ENCODE measurements at regions not wholly inside any gene's neighbourhood (a gene's known extent, or its start where the extent isn't known, plus 50 kb on each side); places are given as distances from the start of the nearest gene placed in this dataset.

DNA sequence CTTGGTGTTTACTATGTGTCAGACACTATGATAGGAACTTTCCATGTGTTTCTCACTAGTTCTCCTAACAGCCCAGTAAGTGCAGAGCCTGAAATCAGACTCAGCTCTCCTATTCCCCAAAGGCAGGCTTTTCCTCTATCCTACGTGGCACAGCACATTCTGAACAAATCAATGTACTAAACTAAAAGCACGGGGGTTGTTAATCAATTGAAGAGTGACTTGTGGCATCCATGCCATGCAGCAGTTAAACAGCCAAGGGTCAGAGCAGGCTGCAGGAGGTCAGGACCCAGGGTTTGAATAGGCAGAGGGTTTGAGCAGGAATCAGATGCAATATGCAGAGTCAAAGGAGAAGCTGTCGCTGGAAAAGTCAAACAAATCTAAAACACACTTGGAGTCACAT, 289.7 kb upstream of the LDB2 start:
- H4K20me1 ChIP-seq (replicated peaks; ENCODE audit: insufficient read depth), result no peaks in the 10 kb centered on the region
- H3K4me3 ChIP-seq, result no peak overlapping the region
- H3K36me3 Mint-ChIP-seq (ENCODE audit: low read depth), result peaks cover 9% of the 10 kb centered on the region
- H2AFZ ChIP-seq, result peak overlapping the region; percentile 58; the same call in 1 of the 2 replicates
- no peak; the same call in 2 of the 3 replicates for ATAC-seq
- TF ChIP-seq POLR2AphosphoS5 (IDR thresholded peaks at IDR 0.05; ENCODE audit: low read depth), result no peak
- TF ChIP-seq JUNB (IDR thresholded peaks at IDR 0.05; ENCODE audit: unreplicated experiment), result no peak
- no peak for TF ChIP-seq EZH2phosphoT487 (IDR thresholded peaks at IDR 0.05; ENCODE audit: unreplicated experiment)
- TF ChIP-seq EZH2 (IDR thresholded peaks at IDR 0.05; ENCODE audit: low read depth, unreplicated experiment), result no peak
- no peak for TF ChIP-seq ZNF114 (CRISPR knock-in tag; IDR thresholded peaks at IDR 0.05)
- H3K27ac Mint-ChIP-seq, result no peak overlapping the region
- peaks cover 2% of the 10 kb centered on the region for H3K27me3 Mint-ChIP-seq (ENCODE audit: insufficient read depth, low read depth, poor library complexity)
- H3K4me1 ChIP-seq (ENCODE audit: insufficient read depth), result peaks cover 22% of the 10 kb centered on the region
- H3K9me2 ChIP-seq (ENCODE audit: insufficient read depth), result no peaks in the 10 kb centered on the region; the same call in 1 of the 2 replicates
- no peaks in the 10 kb centered on the region for H3K36me3 ChIP-seq (ENCODE audit: insufficient read depth)
- no peak for DNase-seq (ENCODE audit: low spot score)
- H3K4me1 Mint-ChIP-seq, result peaks cover 22% of the 10 kb centered on the region
- H3K4me2 ChIP-seq, result no peak overlapping the region
- H3K9me3 Mint-ChIP-seq, result peaks cover 16% of the 10 kb centered on the region; the same call in 2 of the 3 replicates
- H3K27me3 ChIP-seq (ENCODE audit: insufficient read depth), result no peaks in the 10 kb centered on the region
- H3K79me2 ChIP-seq (replicated peaks; ENCODE audit: insufficient read depth), result no peaks in the 10 kb centered on the region
- H3K27ac ChIP-seq (ENCODE audit: low read depth), result no peak overlapping the region
- H3K4me3 Mint-ChIP-seq, result no peak overlapping the region
- H3F3A ChIP-seq (replicated peaks; ENCODE audit: low read depth), result no peaks in the 10 kb centered on the region

DNA sequence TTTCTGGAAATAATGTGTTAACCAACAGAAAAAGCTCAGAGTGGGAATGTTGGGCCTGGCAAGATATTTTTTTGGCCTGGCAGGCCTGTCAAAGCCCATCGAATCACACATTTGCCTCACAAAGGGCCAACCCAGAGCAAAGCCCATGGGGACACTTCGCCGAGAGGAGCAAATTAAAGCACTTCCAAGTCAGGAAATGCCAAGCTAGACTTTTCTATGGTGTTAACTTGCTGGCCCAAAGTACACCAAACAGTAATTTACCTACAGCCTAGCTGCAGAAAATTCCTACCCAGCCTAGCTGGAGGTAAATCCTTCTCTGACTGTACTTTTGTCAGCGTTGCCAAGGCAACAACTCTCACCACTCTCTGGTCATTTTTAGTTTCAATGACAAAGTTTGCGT, 288.6 kb upstream of the LDB2 start:
- peaks cover 9% of the 10 kb centered on the region for H3K36me3 Mint-ChIP-seq (ENCODE audit: low read depth)
- Histone ChIP-seq H3K9me2 (ENCODE audit: insufficient read depth) (no peaks in the 10 kb centered on the region; the same call in 1 of the 2 replicates), H4K20me1 (replicated peaks; ENCODE audit: insufficient read depth) (no peaks in the 10 kb centered on the region), H3K36me3 (ENCODE audit: insufficient read depth) (no peaks in the 10 kb centered on the region), H3K79me2 (replicated peaks; ENCODE audit: insufficient read depth) (no peaks in the 10 kb centered on the region), H3K4me3 (no peak overlapping the region), H3K27me3 (ENCODE audit: insufficient read depth) (no peaks in the 10 kb centered on the region), H3K27ac (ENCODE audit: low read depth) (no peak overlapping the region; the same call in 1 of the 2 replicates), H3F3A (replicated peaks; ENCODE audit: low read depth) (no peaks in the 10 kb centered on the region), H3K4me1 (ENCODE audit: insufficient read depth) (peaks cover 22% of the 10 kb centered on the region), H2AFZ (peak overlapping the region; percentile 74; the same call in 1 of the 2 replicates), H3K4me2 (peak overlapping the region; percentile 55)
- H3K9me3 Mint-ChIP-seq, result peaks cover 14% of the 10 kb centered on the region; the same call in 2 of the 3 replicates
- ATAC-seq (no peak), DNase-seq (ENCODE audit: low spot score) (peak; percentile 26)
- no peak overlapping the region for H3K4me3 Mint-ChIP-seq
- H3K4me1 Mint-ChIP-seq, result peaks cover 22% of the 10 kb centered on the region
- TF ChIP-seq, protein P1, sequence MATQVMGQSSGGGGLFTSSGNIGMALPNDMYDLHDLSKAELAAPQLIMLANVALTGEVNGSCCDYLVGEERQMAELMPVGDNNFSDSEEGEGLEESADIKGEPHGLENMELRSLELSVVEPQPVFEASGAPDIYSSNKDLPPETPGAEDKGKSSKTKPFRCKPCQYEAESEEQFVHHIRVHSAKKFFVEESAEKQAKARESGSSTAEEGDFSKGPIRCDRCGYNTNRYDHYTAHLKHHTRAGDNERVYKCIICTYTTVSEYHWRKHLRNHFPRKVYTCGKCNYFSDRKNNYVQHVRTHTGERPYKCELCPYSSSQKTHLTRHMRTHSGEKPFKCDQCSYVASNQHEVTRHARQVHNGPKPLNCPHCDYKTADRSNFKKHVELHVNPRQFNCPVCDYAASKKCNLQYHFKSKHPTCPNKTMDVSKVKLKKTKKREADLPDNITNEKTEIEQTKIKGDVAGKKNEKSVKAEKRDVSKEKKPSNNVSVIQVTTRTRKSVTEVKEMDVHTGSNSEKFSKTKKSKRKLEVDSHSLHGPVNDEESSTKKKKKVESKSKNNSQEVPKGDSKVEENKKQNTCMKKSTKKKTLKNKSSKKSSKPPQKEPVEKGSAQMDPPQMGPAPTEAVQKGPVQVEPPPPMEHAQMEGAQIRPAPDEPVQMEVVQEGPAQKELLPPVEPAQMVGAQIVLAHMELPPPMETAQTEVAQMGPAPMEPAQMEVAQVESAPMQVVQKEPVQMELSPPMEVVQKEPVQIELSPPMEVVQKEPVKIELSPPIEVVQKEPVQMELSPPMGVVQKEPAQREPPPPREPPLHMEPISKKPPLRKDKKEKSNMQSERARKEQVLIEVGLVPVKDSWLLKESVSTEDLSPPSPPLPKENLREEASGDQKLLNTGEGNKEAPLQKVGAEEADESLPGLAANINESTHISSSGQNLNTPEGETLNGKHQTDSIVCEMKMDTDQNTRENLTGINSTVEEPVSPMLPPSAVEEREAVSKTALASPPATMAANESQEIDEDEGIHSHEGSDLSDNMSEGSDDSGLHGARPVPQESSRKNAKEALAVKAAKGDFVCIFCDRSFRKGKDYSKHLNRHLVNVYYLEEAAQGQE (IDR thresholded peaks at IDR 0.05; ENCODE audit: unreplicated experiment), result no peak
- no peak for TF ChIP-seq STAT1 (IDR thresholded peaks at IDR 0.05; ENCODE audit: unreplicated experiment)
- no peak for TF ChIP-seq CREB1 (CRISPR knock-in tag; IDR thresholded peaks at IDR 0.05; ENCODE audit: low read depth)
- no peak for TF ChIP-seq POLR2AphosphoS5 (IDR thresholded peaks at IDR 0.05; ENCODE audit: low read depth)
- TF ChIP-seq, protein P2, sequence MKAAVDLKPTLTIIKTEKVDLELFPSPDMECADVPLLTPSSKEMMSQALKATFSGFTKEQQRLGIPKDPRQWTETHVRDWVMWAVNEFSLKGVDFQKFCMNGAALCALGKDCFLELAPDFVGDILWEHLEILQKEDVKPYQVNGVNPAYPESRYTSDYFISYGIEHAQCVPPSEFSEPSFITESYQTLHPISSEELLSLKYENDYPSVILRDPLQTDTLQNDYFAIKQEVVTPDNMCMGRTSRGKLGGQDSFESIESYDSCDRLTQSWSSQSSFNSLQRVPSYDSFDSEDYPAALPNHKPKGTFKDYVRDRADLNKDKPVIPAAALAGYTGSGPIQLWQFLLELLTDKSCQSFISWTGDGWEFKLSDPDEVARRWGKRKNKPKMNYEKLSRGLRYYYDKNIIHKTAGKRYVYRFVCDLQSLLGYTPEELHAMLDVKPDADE (IDR thresholded peaks at IDR 0.05), result no peak
- TF ChIP-seq JUNB (IDR thresholded peaks at IDR 0.05; ENCODE audit: unreplicated experiment), result no peak
- no peak for TF ChIP-seq ZNF331 (CRISPR knock-in tag; IDR thresholded peaks at IDR 0.05; ENCODE audit: low read depth)
- no peak for TF ChIP-seq EZH2 (IDR thresholded peaks at IDR 0.05; ENCODE audit: low read depth, unreplicated experiment)
- no peak for TF ChIP-seq NANOG (IDR thresholded peaks at IDR 0.05; ENCODE audit: borderline replicate concordance)
- no peak for TF ChIP-seq EZH2phosphoT487 (IDR thresholded peaks at IDR 0.05; ENCODE audit: unreplicated experiment)
- no peak overlapping the region for H3K27ac Mint-ChIP-seq
- H3K27me3 Mint-ChIP-seq (ENCODE audit: insufficient read depth, low read depth, poor library complexity), result no peaks in the 10 kb centered on the region

Measured in GM23338 (cell line).